ENCODE measurements at regions not wholly inside any gene's neighbourhood (a gene's known extent, or its start where the extent isn't known, plus 50 kb on each side); places are given as distances from the start of the nearest gene placed in this dataset.

- TF ChIP-seq CTCF (IDR thresholded peaks at IDR 0.05) (no peak), POLR2A (IDR thresholded peaks at IDR 0.05) (no peak)
Observed at GRCh38 chr11:37533087-37533486, 935.1 kb upstream of the RAG2 start.

All from uterus (tissue), 2 donors.